ENCODE measurements at regions not wholly inside any gene's neighbourhood (a gene's known extent, or its start where the extent isn't known, plus 50 kb on each side); places are given as distances from the start of the nearest gene placed in this dataset.

GRCh38 chr12:32031109-32031508 is 71.9 kb downstream of the RESF1 start:
- TF ChIP-seq CTCF (IDR thresholded peaks at IDR 0.05), result no peak
- Histone ChIP-seq H3K4me3 (ENCODE audit: low read depth in 1 of 2, low read length in 1 of 2) (no peak overlapping the region), H3K4me1 (ENCODE audit: control insufficient read depth in 1 of 2, insufficient read depth in 1 of 2, low read depth in 1 of 2, low read length in 1 of 2) (peaks cover 4 to 6% of the 10 kb centered on the region in 2 experiments)

GRCh38 chr12:32032205-32032810 is 73.1 kb downstream of the RESF1 start:
- Histone ChIP-seq H3K36me3 (no peaks in the 10 kb centered on the region), H3K4me1 (ENCODE audit: control insufficient read depth in 1 of 2, insufficient read depth in 1 of 2, low read depth in 1 of 2, low read length in 1 of 2) (peaks cover 4 to 6% of the 10 kb centered on the region in 2 experiments), H3K9me3 (no peaks in the 10 kb centered on the region), H3K4me3 (ENCODE audit: low read depth in 1 of 2, low read length in 1 of 2) (no peak overlapping the region), H3K27ac (no peak overlapping the region), H3K27me3 (peaks cover 12% of the 10 kb centered on the region)
- TF ChIP-seq CTCF (IDR thresholded peaks at IDR 0.05), result no peak

More at GRCh38 chr12:32031109-32031508, 71.9 kb downstream of the RESF1 start:
- Histone ChIP-seq H3K9me3 (no peaks in the 10 kb centered on the region), H3K36me3 (no peaks in the 10 kb centered on the region), H3K27me3 (peaks cover 12% of the 10 kb centered on the region), H3K27ac (no peak overlapping the region)

DNA sequence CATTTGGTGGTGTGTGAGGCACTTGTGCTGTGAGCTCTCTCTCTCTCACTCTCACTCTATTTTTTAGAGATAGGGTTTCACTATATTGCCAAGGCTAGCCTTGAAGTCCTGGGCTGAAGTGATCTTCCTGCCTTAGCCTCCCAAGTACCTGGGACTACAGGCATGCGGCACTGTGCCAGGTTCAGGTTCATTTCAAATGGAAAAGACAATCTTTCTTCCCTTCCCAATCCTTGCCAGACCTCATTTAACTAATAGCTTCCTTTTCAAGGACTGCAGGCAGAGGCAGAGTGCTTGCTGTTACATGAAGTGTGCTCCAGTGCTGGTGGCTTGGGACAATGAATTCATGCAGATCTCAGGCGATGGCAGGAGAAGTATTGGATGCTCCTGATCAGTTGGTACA is 73.2 kb upstream of the BICD1 start:
- Histone ChIP-seq H3K27ac (no peak overlapping the region), H3K27me3 (peaks cover 12% of the 10 kb centered on the region), H3K4me3 (ENCODE audit: low read depth in 1 of 2, low read length in 1 of 2) (no peak overlapping the region), H3K4me1 (ENCODE audit: control insufficient read depth in 1 of 2, insufficient read depth in 1 of 2, low read depth in 1 of 2, low read length in 1 of 2) (no peaks in the 10 kb centered on the region), H3K9me3 (no peaks in the 10 kb centered on the region), H3K36me3 (no peaks in the 10 kb centered on the region)
- TF ChIP-seq CTCF (IDR thresholded peaks at IDR 0.05), result no peak

DNA sequence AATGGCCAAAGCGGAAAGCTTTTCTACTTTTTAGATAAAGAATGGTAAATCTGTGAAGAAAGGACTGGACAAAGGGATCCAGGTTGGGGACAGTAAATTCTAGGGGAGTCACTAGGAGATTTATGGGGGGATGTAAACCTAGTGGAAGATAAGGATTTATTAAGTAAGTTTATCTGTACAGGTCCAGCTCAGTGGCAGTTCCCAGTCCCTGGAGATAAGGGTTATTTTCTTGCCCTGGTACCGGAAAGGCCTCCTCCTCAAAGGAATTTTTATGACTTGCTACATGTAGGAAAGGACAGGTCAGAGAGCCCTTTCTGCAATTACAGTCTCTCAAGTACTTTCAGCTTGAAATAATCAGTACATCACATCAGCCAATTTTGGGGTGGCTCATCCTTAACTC is 72.6 kb upstream of the BICD1 start:
- Histone ChIP-seq H3K27me3 (peaks cover 12% of the 10 kb centered on the region), H3K27ac (no peak overlapping the region), H3K4me3 (ENCODE audit: low read depth in 1 of 2, low read length in 1 of 2) (no peak overlapping the region), H3K4me1 (ENCODE audit: control insufficient read depth in 1 of 2, insufficient read depth in 1 of 2, low read depth in 1 of 2, low read length in 1 of 2) (no peaks in the 10 kb centered on the region), H3K36me3 (no peaks in the 10 kb centered on the region), H3K9me3 (no peaks in the 10 kb centered on the region)
- TF ChIP-seq CTCF (IDR thresholded peaks at IDR 0.05), result no peak

- H3K36me3 ChIP-seq, result no peaks in the 10 kb centered on the region
- H3K4me3 ChIP-seq (ENCODE audit: low read depth in 1 of 2, low read length in 1 of 2), result no peak overlapping the region
- no peaks in the 10 kb centered on the region for H3K4me1 ChIP-seq (ENCODE audit: control insufficient read depth in 1 of 2, insufficient read depth in 1 of 2, low read depth in 1 of 2, low read length in 1 of 2)
- no peaks in the 10 kb centered on the region for H3K9me3 ChIP-seq
- H3K27me3 ChIP-seq, result peaks cover 2% of the 10 kb centered on the region
- no peak overlapping the region for H3K27ac ChIP-seq
- no peak for TF ChIP-seq CTCF (IDR thresholded peaks at IDR 0.05)
Observed at GRCh38 chr12:32036477-32037263, 70.0 kb upstream of the BICD1 start.

All from neutrophil (primary cell).